Natural killer cell treated with Interleukin-12 subunit alpha and Interleukin-12 subunit beta and Interleukin-15 and Interleukin-18, amount 100 ng/mL, for 72 hours (primary cell): ENCODE measurements at regions not wholly inside any gene's neighbourhood (a gene's known extent, or its start where the extent isn't known, plus 50 kb on each side); places are given as distances from the start of the nearest gene placed in this dataset.
A peak's percentile ranks its signal among the peaks of the same experiment; 100 is the strongest.
"Not testable (repeated sequence)": the region's sequence is repeated elsewhere in the genome, so short reads cannot be mapped to it uniquely, and the experiment has no call there.

ENCODE experiments used
- ATAC-seq, 2 donors: fragments of 150-1000 bp; cut with Tn5 transposase in 1 of 2; sonication (Bioruptor Pico), chemical (Tn5 transposase) in 1 of 2; 2 replicates each; pipeline ENCODE4 v1.10.0; 2021
- DNase-seq: peaks from one replicate; pipeline ENCODE4 v3.0.0; 2022; ENCODE audit warnings: low spot score
- H3K27ac Mint-ChIP-seq, 2 donors: 1 replicate in 1 of 2; 2 replicates in 1 of 2; pipeline ENCODE4 v1.8.0; 2022; ENCODE audit warnings: mixed read lengths in 2 of 2, mild to moderate bottlenecking in 1 of 2, moderate library complexity in 1 of 2
- H3K27me3 Mint-ChIP-seq, 2 donors: 1 replicate in 1 of 2; 2 replicates in 1 of 2; pipeline ENCODE4 v1.8.0; 2022; ENCODE audit warnings: mixed read lengths in 2 of 2
- H3K36me3 Mint-ChIP-seq: one replicate; pipeline ENCODE4 v1.8.0; 2022; ENCODE audit warnings: mixed read lengths
- H3K4me1 Mint-ChIP-seq, 2 donors: 1 replicate in 1 of 2; 2 replicates in 1 of 2; pipeline ENCODE4 v1.8.0; 2022; ENCODE audit warnings: low read depth in 2 of 2, mixed read lengths in 2 of 2, mild to moderate bottlenecking in 1 of 2
- H3K4me3 Mint-ChIP-seq: one replicate; pipeline ENCODE4 v1.8.0; 2022; ENCODE audit warnings: mixed read lengths
- H3K9me3 Mint-ChIP-seq: 2 replicates; pipeline ENCODE4 v1.8.0; 2022; ENCODE audit warnings: mixed read lengths

DNA sequence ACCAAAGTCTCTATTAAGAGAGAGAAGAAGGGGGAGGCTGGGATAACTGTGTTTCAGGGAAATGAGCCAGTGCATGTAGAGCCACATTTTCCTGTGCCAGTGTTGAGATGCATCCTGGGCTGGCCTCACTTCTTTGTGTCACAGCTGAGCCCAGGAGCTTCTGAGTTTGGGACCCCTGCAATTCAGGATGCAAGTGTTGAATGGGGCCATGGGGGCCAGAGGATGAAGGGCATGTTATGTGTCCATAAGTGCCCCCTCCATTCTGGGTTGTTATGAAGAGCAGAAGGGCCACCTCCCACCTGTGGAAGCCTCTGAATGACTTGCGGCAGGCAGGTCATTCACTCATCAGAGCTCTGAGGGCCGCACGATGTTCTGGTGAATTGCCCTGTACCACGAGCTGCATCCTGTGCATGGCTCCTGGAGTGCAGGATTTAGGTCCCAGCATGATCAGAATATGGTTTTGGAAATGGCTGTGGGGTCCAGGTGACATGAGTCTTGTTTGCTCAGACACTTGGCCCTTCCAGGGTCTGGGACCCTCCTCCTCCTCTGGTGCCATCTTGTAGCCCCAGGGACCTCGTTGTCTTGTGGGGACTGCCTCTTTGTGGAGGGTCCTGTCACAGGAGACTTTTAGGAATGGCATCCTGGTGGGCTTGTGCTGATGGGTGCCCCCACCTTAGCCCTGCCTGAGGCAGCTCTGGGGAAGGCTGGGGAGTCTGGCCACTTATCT is 115.4 kb upstream of the PITX1 start:
- Mint-ChIP-seq H3K27me3 (peaks cover 19 to 25% of the 10 kb centered on the region in 2 donors), H3K9me3 (no peaks in the 10 kb centered on the region), H3K27ac (no peak overlapping the region), H3K4me1 (no peaks in the 10 kb centered on the region), H3K4me3 (no peak overlapping the region), H3K36me3 (no peaks in the 10 kb centered on the region)
- DNase-seq = no peak
- ATAC-seq = no peak

DNA sequence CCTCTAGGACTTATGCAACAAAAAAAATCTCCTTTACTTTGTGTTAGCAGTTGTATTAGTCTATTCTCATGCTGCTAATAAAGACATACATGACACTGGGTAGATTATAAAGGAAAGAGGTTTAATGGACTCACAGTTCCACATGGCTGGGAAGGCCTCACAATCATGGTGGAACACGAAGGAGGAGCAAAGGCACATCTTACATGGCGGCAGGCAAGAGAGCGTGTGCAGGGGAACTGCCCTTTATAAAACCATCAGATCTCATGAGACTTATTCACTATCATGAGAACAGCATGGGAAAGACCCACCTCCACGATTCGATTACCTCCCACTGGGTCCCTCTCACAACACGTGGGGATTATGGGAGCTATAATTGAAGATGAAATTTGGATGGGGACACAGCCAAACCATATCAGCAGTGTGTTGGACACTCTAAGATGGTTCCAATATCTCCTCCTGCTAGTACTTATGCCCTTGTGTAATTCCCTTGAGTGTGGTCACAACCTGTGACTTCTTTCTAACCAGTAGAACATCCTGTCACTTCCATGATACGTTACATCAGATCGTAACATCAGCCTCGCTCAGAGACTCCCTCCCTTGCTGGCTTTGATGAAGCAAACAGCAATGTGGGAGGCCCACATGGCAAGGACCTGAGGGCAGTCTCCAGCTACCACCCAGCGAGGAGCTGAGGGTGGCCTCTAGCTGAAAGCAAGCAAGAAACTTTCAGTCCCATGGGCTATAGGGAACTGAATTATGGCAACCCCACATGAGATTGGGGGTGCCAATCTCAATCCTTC is 113.5 kb upstream of the PITX1 start:
- ATAC-seq (no peak), DNase-seq (no peak)
- Mint-ChIP-seq H3K27ac (no peak overlapping the region), H3K36me3 (no peaks in the 10 kb centered on the region), H3K27me3 (peaks cover 17 to 35% of the 10 kb centered on the region in 2 donors), H3K4me3 (no peak overlapping the region), H3K9me3 (no peaks in the 10 kb centered on the region), H3K4me1 (no peaks in the 10 kb centered on the region)

DNA sequence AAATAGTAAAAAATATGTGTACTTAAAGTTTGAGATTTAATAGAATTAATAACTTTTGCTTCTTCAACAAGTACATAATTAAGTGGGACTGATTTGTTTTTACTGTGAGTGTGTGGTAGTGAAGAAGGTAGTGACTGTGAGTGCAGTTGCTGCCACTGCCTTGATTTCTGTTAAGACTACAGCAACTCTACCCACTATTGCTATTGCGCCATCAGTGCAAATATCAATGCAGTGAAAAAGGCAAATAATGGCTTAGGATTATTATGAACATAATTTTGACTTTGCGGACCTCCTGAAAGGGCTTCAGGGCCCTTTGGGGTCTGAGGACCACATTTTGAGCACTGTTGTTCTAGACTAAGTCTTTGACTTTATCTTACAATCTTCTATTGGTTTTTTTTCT is 112.0 kb upstream of the PITX1 start:
- Mint-ChIP-seq H3K27me3 (peaks cover 17 to 35% of the 10 kb centered on the region in 2 donors), H3K27ac (no peak overlapping the region), H3K36me3 (no peaks in the 10 kb centered on the region), H3K9me3 (no peaks in the 10 kb centered on the region), H3K4me1 (no peaks in the 10 kb centered on the region), H3K4me3 (no peak overlapping the region)
- DNase-seq (no peak), ATAC-seq (no peak)

DNA sequence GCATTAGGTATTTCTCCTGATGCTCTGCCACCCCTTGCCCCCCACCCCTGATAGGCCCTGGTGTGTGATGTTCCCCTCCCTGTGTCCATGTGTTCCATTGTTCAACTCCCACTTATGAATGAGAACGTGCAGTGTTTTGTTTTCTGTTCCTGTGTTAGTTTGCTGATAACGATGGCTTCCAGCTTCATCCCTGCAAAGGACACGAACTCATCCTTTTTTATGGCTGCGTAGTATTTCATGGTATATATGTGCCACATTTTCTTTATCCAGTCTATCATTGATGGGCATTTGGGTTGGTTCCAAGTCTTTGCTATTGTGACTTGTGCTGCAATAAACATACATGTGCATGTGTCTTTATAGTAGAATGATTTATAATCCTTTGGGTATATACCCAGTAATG is 109.7 kb upstream of the PITX1 start:
- H3K9me3 Mint-ChIP-seq, H3K4me1 Mint-ChIP-seq, H3K36me3 Mint-ChIP-seq, H3K4me3 Mint-ChIP-seq, ATAC-seq, DNase-seq, H3K27ac Mint-ChIP-seq: not testable (repeated sequence)
- peaks cover 19 to 40% of the 10 kb centered on the region in 2 donors for H3K27me3 Mint-ChIP-seq

DNA sequence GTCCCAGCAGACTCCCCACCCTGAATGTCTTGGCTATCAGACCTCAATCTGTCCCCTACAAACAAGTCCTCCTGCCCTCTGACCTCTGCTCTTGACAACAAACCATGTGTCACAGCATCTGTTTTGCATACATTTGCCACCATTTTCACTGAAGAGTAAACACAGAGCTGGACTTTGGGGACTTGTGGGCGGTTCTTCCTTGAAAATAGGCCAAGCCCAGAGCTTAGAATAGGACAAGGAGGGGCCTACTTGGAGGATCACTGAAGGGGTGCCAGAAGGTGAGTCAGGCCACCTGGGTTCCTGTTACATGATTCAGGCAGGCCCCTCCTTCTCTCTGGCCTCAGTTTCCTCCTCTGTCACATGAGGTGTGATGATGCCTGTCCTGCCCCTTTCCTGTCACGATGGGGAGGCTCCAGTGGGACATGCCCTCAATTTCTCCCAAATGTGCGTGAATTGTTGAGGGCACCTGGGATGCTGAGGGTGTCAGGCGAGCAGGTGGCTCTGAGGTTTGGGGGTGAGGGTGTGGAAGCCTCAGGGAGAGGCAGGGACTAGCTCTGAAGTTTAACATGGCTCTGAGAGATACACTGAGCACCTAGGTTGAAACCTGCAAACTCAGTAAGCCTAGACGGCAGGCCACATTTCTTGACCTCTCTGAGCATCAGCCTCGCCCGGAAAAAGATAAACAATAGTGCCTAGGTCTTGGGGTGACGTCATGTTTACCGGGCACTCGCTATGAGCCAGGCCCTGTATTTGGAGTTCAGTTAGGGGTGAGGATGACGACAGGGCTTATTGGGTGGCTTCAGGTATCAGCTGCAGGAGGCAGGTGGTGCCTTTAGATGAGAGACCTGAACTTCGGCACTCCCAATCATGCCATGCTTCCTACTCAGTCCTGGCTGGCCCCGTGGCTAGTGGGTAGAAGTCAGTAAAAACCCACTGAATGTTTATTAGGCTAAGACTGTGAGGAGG is 107.6 kb upstream of the PITX1 start:
- Mint-ChIP-seq H3K36me3 (no peaks in the 10 kb centered on the region), H3K9me3 (no peaks in the 10 kb centered on the region), H3K27ac (no peak overlapping the region), H3K4me3 (no peak overlapping the region), H3K27me3 (peaks cover 16 to 28% of the 10 kb centered on the region in 2 donors), H3K4me1 (peaks cover 0 to 3% of the 10 kb centered on the region in 2 donors)
- no peak for ATAC-seq
- no peak for DNase-seq

DNA sequence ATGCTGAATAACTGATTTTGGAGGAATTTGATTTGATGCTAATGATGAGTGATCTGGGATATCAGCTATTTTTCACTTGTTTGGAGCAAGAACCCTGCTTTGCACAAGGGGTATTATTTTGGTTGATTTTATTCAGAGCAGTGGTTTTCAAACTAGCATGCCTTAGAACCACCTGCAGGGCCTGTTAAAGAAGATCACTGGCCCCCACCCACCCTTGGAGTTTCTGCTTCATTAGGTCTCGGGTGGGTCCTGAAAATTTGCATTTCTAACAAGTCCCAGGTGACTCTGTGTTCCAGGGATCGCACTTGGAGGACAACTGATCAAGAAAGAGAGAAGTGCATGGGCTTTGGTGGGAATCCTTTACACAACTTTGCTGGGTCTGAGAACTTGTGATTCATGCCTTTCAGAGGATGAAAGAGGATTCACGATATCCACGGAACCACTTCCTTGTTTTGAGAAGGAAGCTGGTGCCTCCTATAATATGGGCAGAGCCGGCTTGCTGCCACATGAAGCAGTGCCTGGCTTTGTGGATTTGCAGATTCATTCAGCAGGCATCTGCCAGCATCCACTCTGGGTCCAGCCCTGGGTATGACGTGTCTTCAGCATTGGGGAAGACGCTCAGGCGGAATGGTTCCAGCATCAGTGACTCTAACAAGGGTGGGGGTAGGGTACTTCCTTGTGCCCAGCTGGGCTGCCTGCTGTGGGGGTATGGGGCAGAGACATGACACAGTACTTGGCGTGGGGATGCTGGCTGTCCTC is 106.6 kb upstream of the PITX1 start:
- DNase-seq = no peak
- Mint-ChIP-seq H3K4me3 (no peak overlapping the region), H3K27me3 (peaks cover 17 to 23% of the 10 kb centered on the region in 2 donors)

DNA sequence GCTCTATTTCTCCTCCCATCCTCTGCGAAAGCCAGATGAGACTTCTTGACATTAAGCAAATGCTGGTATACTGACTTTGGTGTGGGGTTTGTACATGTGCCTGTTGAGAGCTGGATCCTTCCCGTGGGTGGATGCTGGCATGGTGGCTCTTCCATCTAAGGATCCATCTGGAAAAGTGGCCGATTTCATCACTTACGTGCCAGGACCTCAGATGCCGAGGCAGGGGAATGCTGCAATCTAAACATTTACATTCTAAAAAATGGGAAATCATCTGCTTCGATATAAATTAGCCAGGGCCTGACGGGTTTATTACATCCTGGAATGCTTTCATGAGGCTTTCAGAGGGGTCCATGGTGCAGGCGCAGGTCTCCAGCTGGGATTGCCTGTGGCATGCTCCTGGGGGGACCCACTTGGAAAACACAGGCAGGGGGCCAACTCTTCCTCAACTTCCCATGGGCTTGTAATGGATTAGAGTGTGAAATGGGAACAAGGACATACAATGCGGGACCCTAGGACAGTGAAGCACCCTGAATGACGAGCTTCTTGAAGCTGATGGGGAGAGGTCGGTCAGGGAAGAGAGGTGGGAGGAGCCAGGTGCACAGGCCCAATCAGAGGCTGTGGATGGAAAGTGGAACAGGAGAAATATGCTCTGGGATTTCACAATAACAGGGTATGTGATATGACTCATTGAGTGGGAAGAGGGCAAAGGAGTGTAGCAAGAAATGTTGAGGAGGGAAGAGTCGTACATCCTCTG is 105.5 kb upstream of the PITX1 start:
- Mint-ChIP-seq H3K27me3 (peaks cover 14 to 20% of the 10 kb centered on the region in 2 donors), H3K27ac (no peak overlapping the region), H3K4me3 (no peak overlapping the region), H3K36me3 (no peaks in the 10 kb centered on the region), H3K4me1 (peaks cover 0 to 3% of the 10 kb centered on the region in 2 donors), H3K9me3 (no peaks in the 10 kb centered on the region)
- DNase-seq (no peak), ATAC-seq (no peak)

More for the DNA sequence above, 106.6 kb upstream of the PITX1 start:
- no peaks in the 10 kb centered on the region for H3K9me3 Mint-ChIP-seq
- H3K27ac Mint-ChIP-seq = no peak overlapping the region
- no peaks in the 10 kb centered on the region for H3K36me3 Mint-ChIP-seq
- H3K4me1 Mint-ChIP-seq = peaks cover 0 to 3% of the 10 kb centered on the region in 2 donors
- peak in 1 of 2 donors; percentile 25 for ATAC-seq

DNA sequence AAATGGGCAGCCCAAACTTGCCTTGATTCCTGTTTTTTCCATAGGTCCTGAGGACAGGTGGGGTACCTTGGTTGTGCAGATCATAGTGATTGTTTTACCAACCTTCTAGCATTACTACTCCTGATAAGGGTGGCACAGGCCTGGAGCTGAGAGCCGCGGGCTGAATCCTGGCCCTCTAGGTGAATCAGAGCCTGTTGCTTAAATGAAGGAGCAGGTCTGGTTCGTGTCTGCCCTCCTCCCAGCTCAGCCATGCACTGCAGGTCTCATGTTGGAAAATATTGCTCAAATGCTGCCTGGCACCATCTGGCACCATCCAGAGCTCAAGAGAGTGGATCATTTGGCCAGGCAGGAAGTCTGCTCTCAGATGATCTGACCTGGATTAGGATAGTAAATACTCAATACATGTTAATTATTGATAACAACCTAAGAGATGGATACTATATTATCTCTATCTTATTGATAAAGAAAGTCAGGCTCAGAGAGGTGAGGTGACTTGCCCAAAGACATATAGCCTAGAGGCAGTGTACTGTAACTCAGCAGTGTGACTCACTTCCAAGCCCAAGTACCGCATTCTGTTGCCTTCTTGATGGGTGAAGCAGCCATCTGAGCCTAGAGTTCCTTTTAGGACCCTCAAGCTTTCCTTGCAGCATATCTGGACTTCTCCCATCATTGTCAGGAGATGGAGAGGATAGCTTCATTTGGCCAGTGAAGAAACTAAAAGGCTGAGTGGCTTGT is 104.3 kb upstream of the PITX1 start:
- Mint-ChIP-seq H3K9me3 (no peaks in the 10 kb centered on the region), H3K4me1 (peaks cover 0 to 3% of the 10 kb centered on the region in 2 donors), H3K36me3 (no peaks in the 10 kb centered on the region), H3K27me3 (peaks cover 9 to 12% of the 10 kb centered on the region in 2 donors), H3K4me3 (no peak overlapping the region), H3K27ac (no peak overlapping the region)
- ATAC-seq (no peak), DNase-seq (no peak)

DNA sequence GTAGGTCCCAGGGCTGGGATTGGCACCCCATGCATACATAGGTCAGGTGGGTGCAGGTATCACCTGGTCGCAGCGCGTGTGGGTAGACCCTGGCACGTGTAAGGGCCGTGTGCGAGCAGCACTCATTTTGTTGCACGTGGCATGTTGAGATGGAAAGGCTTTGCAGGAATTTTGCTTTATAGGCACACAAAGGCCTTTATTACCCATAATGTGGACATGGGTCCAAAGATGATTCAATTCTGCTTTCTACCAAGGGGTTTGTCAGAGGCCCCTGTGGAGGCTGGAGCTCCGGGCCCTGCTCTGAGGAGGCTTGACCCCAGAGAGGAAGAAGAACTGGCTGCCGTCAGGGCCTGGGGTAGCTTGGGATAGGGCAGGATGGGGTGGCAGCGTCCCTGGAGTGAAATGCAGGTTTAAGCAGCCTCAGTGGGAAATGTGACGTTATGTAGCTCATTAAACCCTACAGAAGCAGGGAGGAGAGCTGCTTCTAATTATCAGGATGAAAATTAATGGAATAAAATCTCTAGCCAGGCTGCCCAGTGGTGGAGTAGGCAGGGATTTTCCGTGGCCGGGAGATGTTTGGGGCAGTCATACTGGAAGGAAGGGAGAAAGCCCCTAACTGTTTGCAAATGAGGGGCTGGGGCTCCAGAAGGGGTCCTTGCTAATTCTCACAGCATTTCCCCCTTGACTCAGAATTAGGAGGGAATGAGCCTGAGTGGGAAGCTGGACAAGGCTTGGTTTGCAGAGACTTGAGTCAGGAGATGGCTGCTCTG is 103.3 kb upstream of the PITX1 start:
- H3K27me3 Mint-ChIP-seq = peaks cover 9 to 17% of the 10 kb centered on the region in 2 donors
- no peaks in the 10 kb centered on the region for H3K9me3 Mint-ChIP-seq
- H3K4me1 Mint-ChIP-seq = peaks cover 0 to 3% of the 10 kb centered on the region in 2 donors
- no peak for DNase-seq
- no peak overlapping the region for H3K4me3 Mint-ChIP-seq
- no peak overlapping the region for H3K27ac Mint-ChIP-seq
- no peaks in the 10 kb centered on the region for H3K36me3 Mint-ChIP-seq
- no peak for ATAC-seq

DNA sequence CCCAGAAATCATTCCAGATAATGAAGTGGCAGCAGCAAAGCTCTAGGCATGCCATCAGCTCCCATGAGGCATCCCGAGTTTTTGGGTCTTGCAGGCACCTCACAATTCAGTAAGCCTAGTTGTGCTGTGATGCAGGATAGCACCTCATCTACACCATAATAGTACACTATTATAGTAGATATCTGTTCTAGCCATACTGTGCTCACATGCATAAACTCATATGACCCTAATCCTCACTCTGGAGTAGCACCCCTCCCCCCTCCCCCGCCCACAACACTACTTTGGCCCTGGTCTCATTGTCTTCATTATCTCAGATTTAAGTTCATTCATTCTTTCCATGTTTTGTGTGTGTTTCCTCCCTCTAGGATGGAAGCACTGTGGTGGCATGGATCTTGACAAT is 102.5 kb upstream of the PITX1 start:
- no peak overlapping the region for H3K4me3 Mint-ChIP-seq
- H3K36me3 Mint-ChIP-seq = no peaks in the 10 kb centered on the region
- H3K27ac Mint-ChIP-seq = no peak overlapping the region
- peaks cover 9 to 17% of the 10 kb centered on the region in 2 donors for H3K27me3 Mint-ChIP-seq
- no peaks in the 10 kb centered on the region for H3K9me3 Mint-ChIP-seq
- peaks cover 0 to 3% of the 10 kb centered on the region in 2 donors for H3K4me1 Mint-ChIP-seq
- ATAC-seq (no peak), DNase-seq (no peak)

DNA sequence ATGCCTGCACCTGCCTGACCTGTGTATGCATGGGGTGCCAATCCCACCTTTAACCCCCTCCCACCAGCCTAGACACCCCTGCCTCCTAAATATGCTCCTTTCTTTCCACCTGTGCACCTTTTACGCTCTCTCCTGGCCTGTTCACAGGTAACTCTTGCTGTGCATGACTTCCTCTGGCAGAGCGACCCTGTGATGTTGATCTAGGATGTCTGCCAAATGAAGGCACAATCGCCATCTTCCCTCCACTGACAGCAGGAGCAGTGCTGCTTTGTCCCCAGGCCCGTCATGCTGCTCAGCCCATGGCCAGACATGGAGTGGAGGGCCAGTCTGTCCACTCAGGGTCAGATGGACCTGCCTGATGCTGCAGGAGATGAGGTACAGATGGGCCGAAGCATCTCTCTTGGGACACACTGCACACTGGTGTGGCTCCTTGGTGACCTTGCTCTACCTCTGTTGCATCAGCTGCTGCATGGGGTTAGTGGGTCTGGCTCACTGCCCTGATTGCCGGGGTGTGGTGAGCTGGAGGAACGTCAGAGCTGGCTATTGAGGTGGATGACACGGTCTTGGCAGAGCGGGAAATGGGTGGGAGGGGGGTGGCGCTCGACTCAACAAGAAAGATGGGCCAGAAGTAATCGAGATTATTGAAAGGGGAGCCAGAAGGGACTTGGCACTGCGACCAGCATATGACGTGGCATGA is 101.7 kb upstream of the PITX1 start:
- DNase-seq (no peak), ATAC-seq (no peak)
- Mint-ChIP-seq H3K36me3 (no peaks in the 10 kb centered on the region), H3K4me3 (no peak overlapping the region), H3K27me3 (peaks cover 9 to 17% of the 10 kb centered on the region in 2 donors), H3K9me3 (no peaks in the 10 kb centered on the region), H3K27ac (no peak overlapping the region), H3K4me1 (peaks cover 0 to 3% of the 10 kb centered on the region in 2 donors)
